Activated CD4-positive, CD25-positive, alpha-beta regulatory T cell treated with anti-CD3 and anti-CD28 coated beads, Interleukin-2, amount 50 U/mL, for 24 hours (primary cell): ENCODE measurements at regions not wholly inside any gene's neighbourhood (a gene's known extent, or its start where the extent isn't known, plus 50 kb on each side); places are given as distances from the start of the nearest gene placed in this dataset.

Source experiments
- ATAC-seq, 2 donors: fragments of 150-1000 bp; cut with Tn5 transposase; one replicate each; pipeline ENCODE4 v1.10.0; 2021; ENCODE audit warnings: mild to moderate bottlenecking in 1 of 2, moderate library complexity in 1 of 2

DNA sequence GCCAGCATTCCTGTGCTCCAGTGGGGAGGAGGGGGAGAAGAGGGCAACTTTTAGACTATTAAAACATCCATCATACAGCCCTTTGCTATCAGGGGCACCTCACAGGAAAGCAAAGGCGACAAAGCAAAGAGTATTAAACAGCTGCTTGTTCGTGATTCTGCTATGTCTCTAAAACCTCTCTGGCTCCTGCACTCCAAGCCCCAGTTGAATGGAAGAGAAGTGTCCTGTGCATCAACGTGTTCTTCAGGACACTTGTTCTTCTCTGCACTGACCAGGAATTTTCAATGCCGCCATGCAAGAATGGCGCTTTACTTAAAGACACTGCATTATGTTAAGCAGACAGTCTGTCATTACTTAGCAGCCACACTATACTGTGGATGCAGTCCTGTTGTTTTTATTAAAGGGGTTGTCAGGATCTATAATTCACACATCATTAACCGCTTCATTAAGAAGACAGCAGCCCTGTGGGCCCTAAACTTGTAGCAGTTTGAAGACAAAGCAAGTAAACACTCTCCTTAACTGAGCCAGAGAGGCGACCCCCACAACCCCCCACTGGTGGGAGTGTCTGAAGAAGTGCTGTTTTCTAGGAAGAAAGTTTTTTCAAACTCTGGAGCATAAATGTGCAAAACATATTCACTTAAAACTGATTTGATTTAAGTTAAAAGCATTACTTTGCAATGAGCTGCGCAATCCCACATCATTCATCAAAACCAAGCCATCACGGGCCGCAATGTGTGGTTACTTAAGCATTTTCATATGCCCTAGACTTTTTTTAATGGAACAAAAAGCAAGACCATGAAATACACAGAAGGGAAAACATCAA lies 164.5 kb downstream of the ZNF608 start:
- no peak for ATAC-seq

DNA sequence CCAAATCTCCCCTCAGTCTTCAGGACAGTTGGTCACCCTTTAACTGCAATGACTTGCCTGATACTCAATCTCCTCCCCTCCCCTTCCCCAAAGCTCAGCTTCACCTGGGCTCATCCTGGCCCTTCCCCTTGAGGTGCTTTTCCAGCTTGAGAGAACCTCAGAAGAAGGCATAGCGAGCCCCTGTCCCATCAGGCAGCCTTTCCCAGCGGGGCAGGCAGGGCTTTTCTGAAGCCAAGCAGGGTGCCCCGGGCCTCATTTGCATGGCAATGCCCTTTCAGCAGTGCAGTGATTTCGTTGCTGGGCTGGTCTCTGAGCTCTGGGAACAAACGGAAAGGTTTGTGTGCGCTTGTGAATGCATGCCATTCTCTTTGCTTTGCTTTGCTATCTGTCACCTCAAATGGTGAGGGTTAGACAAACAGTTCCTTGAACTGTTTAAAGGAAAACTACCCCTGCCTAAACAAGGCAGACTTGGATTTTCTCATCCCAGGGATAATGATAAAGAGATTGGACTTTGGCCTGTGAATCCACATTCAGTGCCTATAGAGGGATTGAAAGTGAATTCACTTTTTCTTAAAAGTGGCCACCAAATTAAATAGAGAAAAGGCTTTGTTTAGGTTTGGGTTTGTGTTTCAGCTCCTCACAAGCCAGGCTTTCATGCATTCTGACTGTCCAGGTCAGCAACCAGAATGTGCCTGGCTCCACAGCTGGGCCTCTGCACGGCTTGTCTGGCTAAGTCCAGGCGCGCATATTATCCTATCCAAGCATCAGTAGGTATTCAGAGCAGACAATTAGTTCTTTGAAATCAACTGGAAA lies 165.3 kb downstream of the ZNF608 start:
- no peak for ATAC-seq

DNA sequence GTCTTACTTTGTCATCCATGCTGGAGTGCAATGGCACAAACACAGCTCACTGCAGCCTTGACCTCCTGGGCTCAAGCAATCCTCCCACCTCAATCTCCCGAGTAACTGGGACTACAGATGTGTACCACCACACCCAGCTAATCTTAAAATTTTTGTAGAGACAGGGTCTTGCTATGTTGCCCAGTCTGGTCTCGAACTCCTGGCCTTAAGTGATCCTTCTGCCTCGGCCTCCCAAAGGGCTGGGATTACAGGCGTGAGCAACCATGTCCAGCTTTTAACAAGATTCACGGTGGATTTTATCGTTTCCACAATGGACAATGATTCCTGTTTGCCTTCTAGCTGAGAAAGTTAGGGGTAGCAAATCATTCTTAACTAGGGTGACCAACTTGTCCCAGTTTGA lies 165.9 kb downstream of the ZNF608 start:
- no peak for ATAC-seq

DNA sequence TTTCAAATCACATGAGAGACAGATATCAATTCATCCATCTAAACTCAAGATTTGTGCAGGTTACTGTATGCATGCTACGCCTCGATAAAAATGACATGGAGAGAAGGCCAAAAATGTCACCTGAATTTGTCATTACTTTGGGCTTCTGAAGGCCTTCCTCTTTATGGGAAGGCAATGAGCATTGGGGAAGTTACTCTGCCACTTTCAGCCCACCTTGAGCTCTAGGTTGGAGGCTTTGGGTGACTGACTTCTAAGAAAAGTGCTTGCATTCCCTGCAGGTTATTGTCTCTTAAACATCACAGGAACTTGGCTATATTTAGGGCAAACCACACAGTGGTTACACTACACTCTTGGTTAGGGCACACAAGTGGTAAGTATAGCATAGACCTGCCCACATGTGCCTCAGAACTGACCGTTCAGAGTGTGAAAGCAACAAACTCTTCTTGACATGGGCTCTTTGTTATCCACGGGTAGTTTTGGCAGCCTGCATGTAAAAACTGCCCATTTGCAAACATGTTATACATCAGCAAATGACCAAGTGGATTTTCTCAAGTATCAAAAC lies 169.5 kb downstream of the ZNF608 start:
- ATAC-seq = peak in 1 of 2 donors; percentile 27

DNA sequence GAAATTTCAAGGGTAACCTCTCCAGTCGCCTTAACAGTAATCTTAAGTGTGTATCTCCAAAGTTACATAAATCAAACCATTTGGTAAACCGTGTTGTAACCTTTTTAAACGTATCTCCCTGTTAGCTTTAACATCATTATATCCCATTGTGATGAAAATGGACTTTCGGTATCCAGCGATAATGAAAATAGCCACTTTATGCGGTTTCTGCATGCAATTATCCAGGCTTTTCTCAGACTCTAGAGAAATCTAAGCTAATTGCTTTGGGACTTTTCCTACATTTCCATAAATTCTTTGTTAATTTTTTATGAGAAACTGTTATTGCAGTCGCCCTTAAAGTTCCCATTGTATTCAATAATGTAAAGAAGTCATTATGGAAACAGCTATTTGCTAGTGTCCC lies 170.7 kb downstream of the ZNF608 start:
- ATAC-seq = no peak

DNA sequence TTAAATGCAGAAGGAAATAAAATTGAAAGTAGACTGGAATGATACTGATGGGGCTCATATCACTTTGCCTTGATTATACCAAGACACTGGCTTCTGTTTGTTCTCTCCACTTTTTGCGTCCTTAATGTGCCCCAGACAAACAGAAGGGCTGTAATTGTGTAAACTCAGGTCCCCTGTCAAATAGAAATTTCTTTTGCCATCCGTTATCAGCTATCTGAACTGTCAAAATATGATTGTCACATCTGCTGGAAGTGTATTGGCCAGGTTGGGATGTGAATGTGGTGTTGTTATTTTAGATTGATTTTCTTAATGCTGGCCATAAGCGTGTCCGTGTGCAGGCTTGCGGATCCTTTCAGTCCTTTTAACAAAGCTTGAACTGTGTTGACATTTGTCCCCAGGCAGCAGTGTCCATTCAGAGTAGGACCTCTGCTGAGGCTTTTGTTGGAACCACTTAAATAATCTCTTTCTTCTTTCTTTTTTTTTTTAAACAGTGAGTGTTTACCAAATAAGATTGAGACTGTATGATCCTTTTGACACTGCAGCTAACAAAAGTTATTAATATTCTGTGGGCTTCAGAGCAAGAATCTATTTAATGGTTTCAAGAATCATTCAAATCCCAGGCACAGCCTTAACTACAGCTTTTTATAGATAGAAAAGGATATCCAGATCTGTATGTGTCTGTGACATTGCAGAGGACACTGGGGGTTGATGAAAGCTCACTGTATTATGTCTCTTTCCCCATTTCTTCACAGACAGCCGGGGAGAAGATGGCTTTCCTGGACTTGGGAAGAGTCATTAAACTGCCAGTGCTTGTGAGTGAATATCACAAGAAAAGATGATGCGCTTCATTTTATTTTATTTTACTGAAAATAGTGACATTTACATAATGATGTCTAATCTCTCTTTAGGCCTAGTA lies 171.7 kb downstream of the ZNF608 start:
- no peak for ATAC-seq

DNA sequence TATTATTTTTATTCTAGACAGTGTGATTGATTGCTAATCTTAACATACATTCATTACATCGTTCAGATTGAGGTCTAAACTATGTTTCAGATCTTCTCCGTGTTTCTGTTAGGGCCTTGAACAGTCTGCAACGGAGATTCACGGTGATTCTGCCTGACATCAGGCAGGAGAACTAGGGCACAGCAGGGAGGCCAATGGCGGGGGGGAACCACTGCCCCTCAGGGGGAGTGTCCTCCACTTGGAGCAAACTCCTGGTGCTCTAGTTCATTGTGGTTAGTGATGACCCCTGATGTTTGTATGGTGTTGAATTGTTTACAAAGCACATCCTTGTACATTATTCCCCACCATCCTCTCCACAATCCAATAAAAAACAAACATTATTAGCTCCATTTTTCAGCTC lies 173.5 kb downstream of the ZNF608 start:
- ATAC-seq = no peak

DNA sequence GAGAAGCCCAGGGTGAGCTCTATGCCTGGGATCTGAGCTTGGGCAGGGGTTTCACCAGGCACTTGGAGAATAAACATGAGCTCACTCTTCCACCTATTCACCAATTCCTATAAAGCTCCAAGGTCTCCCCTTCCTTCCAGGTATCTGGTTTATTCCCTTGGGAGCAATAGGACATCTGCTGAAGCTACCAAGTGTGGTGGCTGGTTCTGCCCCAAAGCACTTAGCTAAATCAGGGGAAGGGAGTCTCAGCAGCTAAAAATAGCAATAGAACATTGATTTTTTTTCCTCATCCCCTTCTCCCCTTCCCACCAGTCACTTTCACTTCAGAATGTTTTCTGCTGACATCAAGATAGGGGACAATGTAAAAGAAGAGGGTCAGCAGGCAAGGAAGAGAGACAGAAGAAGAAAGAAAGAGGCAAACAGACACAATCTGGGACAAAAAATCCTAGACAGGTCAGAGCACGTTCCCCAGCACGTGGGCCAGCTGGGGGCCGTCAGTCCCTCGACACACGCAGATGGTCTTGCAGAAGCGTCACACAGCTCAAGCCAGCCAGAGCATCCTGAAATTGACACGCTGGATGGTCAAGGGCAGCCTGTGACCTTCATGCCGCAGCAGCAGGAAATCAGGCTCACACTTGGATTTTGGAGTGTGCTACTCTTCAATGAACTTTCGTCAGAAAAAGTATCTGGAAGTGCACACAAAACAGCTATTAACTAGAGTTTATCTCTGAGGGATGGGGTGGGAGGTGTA lies 176.0 kb downstream of the ZNF608 start:
- ATAC-seq = no peak

DNA sequence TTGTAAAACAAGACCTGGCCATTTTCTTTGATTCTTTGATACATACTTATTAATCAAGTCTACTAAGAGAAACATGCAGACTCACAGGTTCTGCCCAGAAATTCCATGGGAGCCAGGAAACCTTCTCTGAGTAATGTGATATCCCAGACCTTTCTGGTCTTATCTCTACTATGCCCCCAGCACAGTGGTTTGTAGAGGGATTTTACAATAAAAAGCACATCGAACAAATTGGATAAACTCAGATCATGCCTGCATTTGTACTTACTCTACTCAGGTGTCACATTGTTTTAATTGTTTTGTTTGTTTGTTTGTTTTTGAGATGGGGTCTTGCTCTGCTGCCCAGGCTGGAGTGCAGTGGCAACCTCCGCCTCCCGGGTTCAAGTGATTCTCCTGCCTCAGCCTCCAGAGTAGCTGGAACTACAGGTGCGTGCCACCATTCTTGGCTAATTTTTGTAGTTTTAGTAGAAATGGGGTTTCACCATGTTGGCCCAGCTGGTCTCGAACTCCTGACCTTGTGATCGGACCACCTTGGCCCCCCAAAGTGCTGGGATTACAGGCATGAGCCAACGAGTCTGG lies 179.5 kb downstream of the ZNF608 start:
- ATAC-seq = no peak

DNA sequence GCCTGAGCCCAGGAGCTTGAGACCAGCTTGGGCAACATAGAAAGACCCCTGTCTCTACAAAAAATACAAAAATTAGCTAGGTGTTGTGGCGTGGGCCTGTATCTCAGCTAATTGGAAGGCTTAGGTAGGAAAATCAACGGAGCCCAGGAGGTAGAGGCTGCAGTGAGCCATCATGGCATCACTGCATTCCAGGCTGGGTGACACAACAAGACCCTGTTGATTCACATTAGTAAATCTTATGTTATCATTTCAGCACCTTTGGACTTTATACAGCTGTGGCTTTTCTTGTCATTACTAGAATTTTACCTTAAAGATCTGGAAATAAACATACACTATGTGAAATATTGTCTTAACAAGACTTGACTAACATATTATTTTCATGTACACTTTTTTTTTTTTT lies 185.0 kb downstream of the ZNF608 start:
- no peak for ATAC-seq

DNA sequence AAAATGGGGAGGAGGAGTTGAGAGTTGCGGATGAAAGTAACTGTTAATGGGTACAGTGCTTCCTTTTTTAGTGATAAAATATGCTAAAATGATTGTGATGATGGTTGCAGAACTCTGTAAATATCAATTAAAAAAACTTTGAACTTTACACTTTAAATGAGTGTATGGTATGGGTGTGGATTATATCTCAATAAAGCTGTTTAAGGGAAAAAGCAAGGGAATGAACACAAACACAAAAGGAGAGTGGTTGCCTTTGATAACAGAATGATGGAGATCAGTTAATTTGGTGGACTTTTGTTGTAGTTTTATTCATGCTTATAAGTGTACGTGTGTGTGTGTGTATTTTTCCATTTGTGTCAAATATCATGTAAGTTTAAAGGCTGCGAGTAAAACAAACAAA lies 186.1 kb downstream of the ZNF608 start:
- no peak for ATAC-seq

DNA sequence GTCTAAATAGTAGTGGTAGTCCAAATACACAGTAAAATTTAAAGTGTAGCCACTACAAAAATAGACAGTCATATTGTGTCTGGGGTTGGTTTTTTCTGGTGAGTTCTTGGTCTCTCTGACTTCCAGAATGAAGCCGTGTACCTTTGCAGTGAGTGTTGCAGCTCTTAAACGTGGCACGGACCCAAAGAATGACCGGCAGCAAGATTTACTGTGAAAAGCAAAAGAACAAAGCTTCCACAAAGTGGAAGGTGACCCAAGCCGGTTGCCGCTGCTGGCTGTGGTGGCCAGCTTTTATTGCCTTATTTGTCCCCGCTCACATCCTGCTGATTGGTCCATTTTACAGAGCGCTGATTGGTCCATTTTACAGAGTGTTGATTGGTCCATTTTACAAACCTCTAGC lies 188.7 kb downstream of the ZNF608 start:
- ATAC-seq = no peak

DNA sequence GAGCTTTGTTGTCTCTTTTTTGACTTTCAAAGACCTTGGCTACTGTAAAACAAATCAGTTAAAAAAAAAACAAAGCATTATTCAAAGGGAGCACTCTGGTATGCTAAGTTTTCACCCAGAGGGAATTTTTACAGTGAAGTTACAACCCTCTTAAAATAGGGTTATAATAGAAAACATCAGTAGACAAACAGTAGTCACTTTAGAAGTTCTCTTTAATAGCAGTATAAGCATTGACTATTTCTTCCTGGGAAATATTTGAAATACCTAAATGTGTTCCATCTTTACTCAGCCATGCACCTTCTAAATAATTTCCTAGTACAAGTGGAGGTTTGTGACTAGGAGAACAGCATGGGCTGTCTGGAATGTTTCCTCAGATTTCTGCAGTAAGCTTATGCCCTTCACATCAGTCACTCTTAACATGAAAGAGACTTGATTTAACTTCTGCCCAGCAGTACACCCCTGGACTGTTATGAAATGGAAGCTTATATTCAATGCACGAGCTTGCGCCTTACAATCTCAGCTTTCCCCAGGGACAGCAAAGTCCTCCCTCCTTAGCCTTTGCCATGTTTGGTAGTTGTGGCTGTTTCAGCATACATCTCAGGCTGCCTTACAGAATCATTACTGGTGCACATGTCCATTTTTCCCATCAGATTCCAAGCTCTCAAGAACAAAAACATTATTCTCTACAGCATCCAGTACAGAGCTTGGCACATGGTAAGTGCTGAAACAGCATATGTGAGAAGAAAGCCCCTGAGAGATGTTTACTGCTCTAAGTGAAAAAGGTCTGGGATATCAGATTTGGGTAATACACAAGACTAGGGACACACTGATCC lies 191.5 kb downstream of the ZNF608 start:
- no peak for ATAC-seq

DNA sequence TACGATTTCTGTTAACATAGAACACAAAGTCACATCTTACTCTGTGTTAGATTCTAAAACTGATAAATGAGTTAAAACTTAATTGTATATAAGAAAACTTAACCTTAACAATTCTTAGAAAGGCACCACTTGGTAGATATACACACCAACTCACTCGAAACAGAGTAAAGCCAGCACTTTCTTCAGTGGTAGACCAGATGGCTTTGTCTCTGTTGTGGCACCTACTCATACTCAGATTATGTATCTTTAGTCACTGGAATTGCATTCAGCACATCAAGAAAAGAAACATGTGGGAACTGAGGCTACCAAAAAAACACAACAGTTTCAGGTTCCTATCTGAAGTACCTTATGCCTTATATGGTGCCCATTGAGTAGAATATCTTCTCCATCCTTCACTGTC lies 192.5 kb downstream of the ZNF608 start:
- ATAC-seq = no peak

DNA sequence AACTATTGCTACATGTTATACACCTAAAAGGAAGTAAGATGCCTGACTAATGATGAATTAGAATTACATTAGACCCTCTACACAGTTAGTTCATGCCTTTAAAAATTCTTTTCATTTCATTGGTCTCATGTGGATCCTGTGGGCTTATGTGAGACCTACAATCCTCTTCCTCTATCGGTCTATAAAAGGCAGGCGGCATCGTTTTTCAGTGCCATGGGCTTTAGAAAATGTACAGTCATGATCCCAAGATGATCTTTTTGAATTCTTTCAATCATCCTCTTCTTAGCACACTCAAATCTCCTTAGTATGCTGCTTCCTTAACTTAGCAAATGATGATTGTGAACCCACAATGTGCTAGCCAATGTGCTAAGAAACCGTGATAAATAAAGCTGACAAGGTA lies 193.9 kb downstream of the ZNF608 start:
- no peak for ATAC-seq

DNA sequence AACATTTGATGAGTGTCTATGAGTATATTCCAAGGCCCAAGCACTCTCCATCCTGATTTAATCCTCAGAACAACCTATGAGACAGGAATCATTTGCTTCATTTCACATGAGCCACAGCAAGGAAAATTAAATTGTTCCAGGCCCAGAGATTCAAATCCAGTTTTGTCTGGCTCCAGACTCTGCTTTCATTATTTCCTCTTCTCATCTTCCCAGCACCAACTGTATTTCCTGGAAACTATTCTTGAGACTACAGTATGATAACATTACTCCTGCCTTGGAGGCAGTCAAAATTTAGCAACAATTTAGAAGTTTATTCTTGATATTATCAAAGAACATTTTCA lies 194.5 kb downstream of the ZNF608 start:
- ATAC-seq = no peak

DNA sequence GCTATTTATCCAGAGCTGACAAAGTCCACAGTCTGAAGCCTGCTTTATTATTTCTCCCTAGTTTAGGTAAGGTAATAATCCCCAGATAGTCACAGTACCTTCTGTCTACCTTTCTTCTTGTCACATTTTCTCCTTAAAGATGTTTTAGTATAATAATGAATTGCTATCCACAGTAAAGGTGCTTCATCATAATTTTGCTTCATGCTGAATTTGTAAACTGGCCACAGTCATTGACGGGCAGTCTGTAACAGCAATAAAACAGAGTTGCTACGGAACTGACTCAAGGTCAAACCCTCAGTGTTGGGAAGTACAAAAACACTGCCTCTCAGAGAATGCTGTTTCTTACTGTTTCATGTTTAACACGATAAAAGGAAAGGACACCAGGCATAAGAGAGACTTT lies 195.7 kb downstream of the ZNF608 start:
- ATAC-seq = no peak

DNA sequence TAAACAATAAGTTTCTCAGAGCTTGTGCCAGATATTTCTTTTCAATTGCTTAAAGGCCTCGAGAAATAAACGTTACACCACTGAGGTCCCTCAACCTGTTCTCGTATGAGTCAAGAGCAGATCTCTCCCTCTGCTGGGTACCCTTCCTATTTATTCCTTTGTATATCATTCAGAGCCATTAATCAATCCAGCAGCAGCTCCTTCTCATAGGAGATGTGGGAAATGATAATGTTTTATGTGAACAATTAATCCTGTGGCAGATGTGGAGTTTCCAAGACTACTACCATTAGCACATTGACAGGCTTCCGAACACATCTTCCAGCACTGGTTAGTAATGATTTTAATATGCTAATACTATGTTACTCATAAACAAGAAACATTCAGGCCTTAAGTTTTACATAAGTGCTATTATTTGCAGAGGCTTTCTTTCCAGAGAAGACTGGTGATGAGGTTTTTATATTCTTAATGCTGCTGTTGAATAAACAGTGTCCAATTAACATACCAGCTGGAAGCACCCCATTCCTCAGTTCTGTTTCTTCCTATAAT lies 196.5 kb downstream of the ZNF608 start:
- no peak for ATAC-seq

DNA sequence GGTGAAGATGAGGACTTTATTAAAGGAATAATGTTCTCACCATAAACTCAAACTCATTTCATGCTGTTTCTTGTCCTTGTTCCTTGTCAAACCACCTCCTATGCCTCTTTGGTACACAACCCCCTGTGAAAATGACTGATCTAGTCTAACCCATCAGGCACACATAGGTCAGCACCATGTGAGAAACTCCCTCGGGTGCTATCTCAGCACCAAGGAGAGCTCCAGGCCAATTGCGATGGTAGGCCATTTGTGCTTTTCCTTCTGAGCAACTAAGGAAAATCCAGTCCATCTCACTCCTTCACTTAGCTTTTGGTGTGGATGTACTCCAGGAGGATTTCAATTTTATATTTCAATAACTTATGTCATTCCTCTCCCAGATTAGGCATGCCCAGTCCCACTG lies 199.8 kb downstream of the ZNF608 start:
- no peak for ATAC-seq

DNA sequence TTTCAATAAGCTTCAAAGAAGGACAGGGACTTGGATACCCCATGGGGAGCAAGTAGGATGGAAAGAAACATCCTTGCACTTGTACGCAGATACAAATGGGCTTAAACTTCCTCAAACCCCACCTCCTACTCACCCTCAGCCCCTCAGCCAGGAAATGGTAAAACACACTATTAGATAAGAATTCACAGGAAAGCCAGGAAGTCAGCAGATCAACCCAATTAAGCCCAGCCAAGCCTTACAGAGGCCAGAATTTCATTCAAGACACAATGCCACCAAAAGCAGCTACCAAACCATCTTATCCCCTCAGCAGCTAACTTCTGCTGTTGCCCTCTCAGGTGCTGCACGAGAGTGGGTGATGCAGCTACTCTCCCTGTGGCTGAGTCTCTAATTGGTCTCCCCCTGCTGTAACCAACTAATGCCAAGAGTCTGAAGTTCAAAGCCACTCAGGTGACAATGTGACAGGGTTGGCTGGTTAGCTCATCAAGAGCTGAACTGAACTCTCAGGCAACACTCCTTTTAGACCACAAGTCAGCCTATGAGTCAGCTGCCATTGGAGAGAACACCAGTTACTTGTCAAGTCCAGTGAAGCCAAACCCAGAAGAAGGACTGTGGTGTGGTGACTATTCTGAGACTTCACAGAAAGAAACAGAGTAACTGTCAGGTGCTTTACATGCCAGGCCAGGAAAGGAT lies 201.9 kb downstream of the ZNF608 start:
- ATAC-seq = no peak
